Gastroesophageal sphincter (tissue), 4 donors: ENCODE measurements at regions not wholly inside any gene's neighbourhood (a gene's known extent, or its start where the extent isn't known, plus 50 kb on each side); places are given as distances from the start of the nearest gene placed in this dataset.

Source experiments
- ATAC-seq: fragments of 150-250 bp; one replicate; pipeline ENCODE4 v1.9.1; 2016; ENCODE audit warnings: mild to moderate bottlenecking, moderate library complexity
- H3K27ac ChIP-seq, 4 donors: fragments of 200-600 bp; sonication (generic) in 3 of 4; 1 replicate in 3 of 4; 2 replicates in 1 of 4; pipeline ENCODE4 v1.5.1; 2016 to 2019
- H3K27me3 ChIP-seq: fragments of 200-600 bp; sonication (generic); one replicate; pipeline ENCODE4 v1.5.1; 2019
- H3K36me3 ChIP-seq, 2 donors: fragments of 200-600 bp; sonication (generic); one replicate each; pipeline ENCODE4 v1.5.1; 2019; ENCODE audit warnings: control low read depth in 1 of 2
- H3K4me1 ChIP-seq, 3 donors: fragments of 200-600 bp; sonication (generic); 1 replicate in 2 of 3; 2 replicates in 1 of 3; pipeline ENCODE4 v1.5.1; 2016 to 2019; ENCODE audit warnings: control low read depth in 2 of 3
- H3K4me3 ChIP-seq, 2 donors: fragments of 200-600 bp; sonication (generic); one replicate each; pipeline ENCODE4 v1.5.1; 2019; ENCODE audit warnings: mild to moderate bottlenecking in 1 of 2, moderate library complexity in 1 of 2
- H3K9me3 ChIP-seq, 3 donors: fragments of 200-600 bp; sonication (generic); one replicate each; pipeline ENCODE4 v1.5.1; 2017 to 2019; ENCODE audit warnings: control low read depth in 2 of 3
- CTCF ChIP-seq, 4 experiments: fragments of 200-600 bp in 2 of 4; fragments of 450-650 bp in 2 of 4; sonication (generic) in 1 of 4; IDR thresholded peaks; one replicate each; pipeline ENCODE4 v1.5.1; 2017 to 2019; ENCODE audit warnings: antibody characterized with exemption in 4 of 4, mild to moderate bottlenecking in 2 of 4, moderate library complexity in 2 of 4
- EP300 ChIP-seq: sonication (generic); formaldehyde crosslinking; IDR thresholded peaks from one replicate; pipeline ENCODE4 v1.6.1; 2017; ENCODE audit warnings: antibody characterized with exemption, mild to moderate bottlenecking
- POLR2A ChIP-seq, 2 donors: fragments of 450-650 bp; IDR thresholded peaks; one replicate each; pipeline ENCODE4 v1.6.1; 2017; ENCODE audit warnings: antibody characterized with exemption in 2 of 2, mild to moderate bottlenecking in 2 of 2, moderate library complexity in 1 of 2
- POLR2AphosphoS5 ChIP-seq: sonication (generic); formaldehyde crosslinking; IDR thresholded peaks from one replicate; pipeline ENCODE4 v1.6.1; 2017; ENCODE audit warnings: antibody characterized with exemption
- WGBS, 2 donors: methylation state at CpG; one replicate each; pipeline ENCODE4 v1.1.5; 2018; ENCODE audit warnings: low coverage in 1 of 2; 5-methylcytosine and 5-hydroxymethylcytosine counted together

GRCh38 chr11:34747251-34747650 lies 126.4 kb downstream of the EHF start:
- H3K27ac ChIP-seq = no peak overlapping the region
- no peak for ATAC-seq
- H3K4me3 ChIP-seq = no peak overlapping the region
- H3K27me3 ChIP-seq = no peaks in the 10 kb centered on the region
- WGBS, 2 donors = 43 to 56% methylated on average over 3 of the region's 3 CpGs
- H3K9me3 ChIP-seq = no peaks in the 10 kb centered on the region
- H3K4me1 ChIP-seq = no peaks in the 10 kb centered on the region
- no peak for TF ChIP-seq POLR2A (IDR thresholded peaks at IDR 0.05)
- no peak for TF ChIP-seq POLR2AphosphoS5
- TF ChIP-seq EP300 = no peak
- TF ChIP-seq CTCF (IDR thresholded peaks at IDR 0.05) = no peak
- H3K36me3 ChIP-seq = no peaks in the 10 kb centered on the region

- no peak for TF ChIP-seq POLR2A (IDR thresholded peaks at IDR 0.05)
- no peak for TF ChIP-seq EP300
- TF ChIP-seq POLR2AphosphoS5 = no peak
- TF ChIP-seq CTCF (IDR thresholded peaks at IDR 0.05) = no peak
- Histone ChIP-seq H3K9me3 (no peaks in the 10 kb centered on the region), H3K4me3 (no peak overlapping the region), H3K27ac (no peak overlapping the region), H3K4me1 (no peaks in the 10 kb centered on the region), H3K27me3 (no peaks in the 10 kb centered on the region), H3K36me3 (no peaks in the 10 kb centered on the region)
- no peak for ATAC-seq
- WGBS, 2 donors = 29 to 44% methylated on average over 1 to 3 of the region's 3 CpGs
These were observed 124.3 kb downstream of the EHF start for GRCh38 chr11:34745195-34745594.

- no peak for ATAC-seq
- WGBS, 2 donors = 42 to 56% methylated on average over 2 to 3 of the region's 3 CpGs
These were observed 123.6 kb downstream of the EHF start for GRCh38 chr11:34744511-34744910.

GRCh38 chr11:34738237-34738636 lies 117.3 kb downstream of the EHF start:
- Histone ChIP-seq H3K4me3 (no peak overlapping the region), H3K27ac (no peak overlapping the region), H3K4me1 (no peaks in the 10 kb centered on the region), H3K9me3 (peaks cover 0 to 8% (median 0%) of the 10 kb centered on the region in 3 donors), H3K27me3 (no peaks in the 10 kb centered on the region), H3K36me3 (no peaks in the 10 kb centered on the region)
- ATAC-seq = no peak
- TF ChIP-seq CTCF (IDR thresholded peaks at IDR 0.05) (no peak), POLR2AphosphoS5 (no peak), POLR2A (IDR thresholded peaks at IDR 0.05) (no peak), EP300 (no peak)
- 80% methylated on average over 1 of the region's 5 CpGs; no CpG with 5 or more reads in 1 of the 2 donors for WGBS, 2 donors

More at GRCh38 chr11:34744511-34744910, 123.6 kb downstream of the EHF start:
- no peaks in the 10 kb centered on the region for H3K9me3 ChIP-seq
- no peaks in the 10 kb centered on the region for H3K27me3 ChIP-seq
- TF ChIP-seq EP300 (no peak), POLR2AphosphoS5 (no peak), POLR2A (IDR thresholded peaks at IDR 0.05) (no peak), CTCF (IDR thresholded peaks at IDR 0.05) (no peak)
- no peaks in the 10 kb centered on the region for H3K4me1 ChIP-seq
- H3K4me3 ChIP-seq = no peak overlapping the region
- no peak overlapping the region for H3K27ac ChIP-seq
- H3K36me3 ChIP-seq = no peaks in the 10 kb centered on the region

GRCh38 chr11:34732831-34733230 lies 111.9 kb downstream of the EHF start:
- ATAC-seq = no peak
- 13 to 30% methylated on average over 1 of the region's 1 CpG for WGBS, 2 donors
- H3K36me3 ChIP-seq = no peaks in the 10 kb centered on the region
- TF ChIP-seq EP300 (no peak), POLR2AphosphoS5 (no peak), CTCF (IDR thresholded peaks at IDR 0.05) (no peak), POLR2A (IDR thresholded peaks at IDR 0.05) (no peak)
- H3K27ac ChIP-seq = no peak overlapping the region
- H3K4me1 ChIP-seq = no peaks in the 10 kb centered on the region
- H3K27me3 ChIP-seq = no peaks in the 10 kb centered on the region
- H3K4me3 ChIP-seq = no peak overlapping the region
- peaks cover 0 to under 1% (median 0%) of the 10 kb centered on the region in 3 donors for H3K9me3 ChIP-seq
